HG03354 (cell line): ENCODE measurements at regions not wholly inside any gene's neighbourhood (a gene's known extent, or its start where the extent isn't known, plus 50 kb on each side); places are given as distances from the start of the nearest gene placed in this dataset.

Experiments used
- ATAC-seq: cut with Tn5 transposase; IDR thresholded peaks from one replicate; pipeline ENCODE4 v1.9.1; 2021; ENCODE audit warnings: mild to moderate bottlenecking; ENCODE audit not compliant: unreplicated experiment, poor library complexity, severe bottlenecking

DNA sequence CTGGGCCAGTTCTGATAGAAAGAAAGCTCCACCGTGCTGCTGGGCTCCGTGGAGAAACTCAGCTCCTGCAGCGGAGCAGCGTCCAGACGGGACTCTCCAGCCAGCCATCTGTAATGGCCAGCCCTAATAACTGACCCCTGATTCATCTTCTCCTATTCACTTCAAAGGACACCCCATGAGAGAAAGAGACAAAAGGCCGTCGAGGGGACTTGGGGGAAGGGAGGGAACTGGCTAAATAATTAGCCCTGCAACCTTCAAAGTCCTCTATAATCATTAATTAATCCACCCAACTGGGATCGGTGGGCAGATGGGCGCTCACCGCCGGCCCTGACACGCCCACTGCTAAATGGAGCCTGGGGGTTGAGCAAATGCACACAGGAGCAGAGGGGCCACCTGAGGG lies 512.4 kb downstream of the CD83 start:
- no peak for ATAC-seq

DNA sequence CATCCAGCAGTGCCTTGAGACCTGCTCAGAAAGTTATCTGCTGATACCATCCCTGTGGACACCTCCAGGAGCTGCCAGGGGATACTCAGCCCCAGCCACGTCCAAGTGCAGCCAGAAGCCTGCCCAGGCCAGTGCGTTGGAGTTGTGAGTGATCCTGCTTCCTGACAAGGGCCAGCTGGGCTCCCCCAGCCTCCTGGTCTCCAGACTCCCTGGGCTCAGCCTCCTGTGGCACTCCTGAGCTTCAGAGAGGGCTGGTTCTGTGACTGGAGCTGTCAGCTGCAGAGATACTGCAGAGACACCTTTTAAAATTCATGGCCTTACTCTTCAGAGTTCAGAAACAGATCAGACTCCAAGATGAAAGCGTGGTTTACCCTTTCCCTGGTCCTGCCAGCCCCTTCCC lies 515.9 kb downstream of the CD83 start:
- no peak for ATAC-seq

DNA sequence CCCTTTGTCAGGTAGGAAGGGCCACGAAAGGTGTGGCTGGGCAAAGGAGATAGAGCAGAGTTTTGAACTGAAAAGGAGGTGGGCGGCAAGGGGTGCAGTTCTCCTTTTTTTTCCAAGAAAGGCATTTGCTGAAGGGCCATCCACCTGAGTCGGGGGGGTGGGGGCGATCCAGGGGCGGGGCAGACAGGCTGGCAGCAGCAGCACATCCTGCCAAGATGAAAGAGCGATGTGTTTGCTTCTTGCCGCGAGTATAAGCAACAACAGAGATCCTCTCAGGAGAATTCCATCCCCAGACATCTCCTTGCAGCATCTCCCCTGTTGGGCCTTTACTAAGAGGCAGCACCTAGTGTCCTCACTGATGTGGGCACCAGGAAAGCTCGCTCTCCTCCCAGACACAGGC lies 516.5 kb downstream of the CD83 start:
- no peak for ATAC-seq

GRCh38 chr6:14635195-14635594 lies 517.6 kb downstream of the CD83 start:
- ATAC-seq = no peak

DNA sequence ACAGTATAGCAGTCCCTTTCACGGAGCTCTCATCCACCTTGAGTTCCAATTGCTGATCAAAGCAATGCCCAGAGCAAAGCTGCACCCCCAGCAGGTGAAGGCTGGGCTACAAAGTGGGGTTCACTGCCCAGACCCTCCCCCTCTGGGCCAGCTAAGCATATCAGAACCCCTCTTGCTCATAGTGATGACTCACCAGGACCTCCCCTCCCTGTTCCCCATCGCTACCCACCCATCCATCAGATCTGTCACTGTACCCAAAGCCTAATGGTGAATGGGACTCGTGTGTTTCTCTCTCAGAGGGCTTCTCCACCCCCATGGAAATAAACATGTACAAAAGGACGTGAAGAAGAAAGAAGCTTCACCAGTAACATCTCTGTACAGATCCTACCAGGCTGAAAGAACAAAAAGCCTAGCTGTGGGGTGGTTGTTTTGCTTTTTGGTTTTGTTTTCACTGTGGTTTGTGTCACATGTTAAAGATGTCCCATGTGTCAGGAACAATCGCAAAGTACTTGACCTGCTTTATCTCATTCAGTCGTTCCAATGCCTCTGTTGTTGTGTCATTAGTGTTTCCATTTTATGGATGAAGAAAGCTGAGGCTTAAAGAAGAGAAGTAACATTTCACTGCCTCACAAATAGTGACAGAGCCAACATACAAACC lies 518.5 kb downstream of the CD83 start:
- ATAC-seq = peak; percentile 57

DNA sequence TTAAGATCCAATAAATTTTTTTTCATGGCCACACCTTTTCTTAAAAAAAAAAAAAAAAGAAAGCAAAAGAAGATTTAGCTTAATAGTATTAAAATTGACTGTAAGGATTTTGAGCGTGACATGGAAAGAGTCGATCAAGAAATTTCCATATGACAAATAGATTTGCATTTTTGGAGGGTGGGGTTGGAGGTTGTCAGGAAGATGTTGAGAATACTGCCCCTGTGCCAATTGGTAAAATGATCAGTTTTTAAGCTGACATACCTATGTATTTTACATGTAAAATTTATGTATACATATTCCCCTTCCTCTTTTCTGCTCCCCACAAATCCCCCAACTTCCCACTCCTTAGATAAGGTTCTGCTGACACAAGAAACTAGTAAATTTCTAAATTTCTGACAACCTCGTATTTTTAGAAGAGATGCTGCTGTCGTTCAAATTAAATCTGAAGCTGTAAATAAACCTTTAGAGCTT lies 520.9 kb downstream of the CD83 start:
- no peak for ATAC-seq

- peak; percentile 56 for ATAC-seq
Observed at GRCh38 chr6:14638906-14639761, 521.6 kb downstream of the CD83 start.

GRCh38 chr6:14639983-14640599 lies 522.5 kb downstream of the CD83 start:
- no peak for ATAC-seq

DNA sequence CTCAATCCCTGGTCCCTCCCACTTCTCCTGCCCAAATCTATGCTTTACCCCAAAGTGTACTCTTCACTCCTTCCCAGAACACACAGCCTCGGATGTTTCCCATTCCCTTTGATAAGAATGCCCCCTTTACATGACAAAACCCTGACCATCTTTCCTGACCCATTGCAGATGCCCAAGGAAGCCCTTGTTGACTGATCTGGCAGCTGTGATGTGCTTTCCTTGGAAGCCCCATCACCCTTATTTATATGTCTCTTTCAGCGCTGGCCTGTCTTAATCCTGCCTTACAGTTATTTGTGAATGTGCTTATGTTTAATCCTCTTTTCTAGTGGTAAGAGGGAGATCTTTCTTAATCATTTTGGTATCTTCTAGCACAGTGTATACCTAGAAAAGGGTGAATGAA lies 523.1 kb downstream of the CD83 start:
- ATAC-seq = no peak

- ATAC-seq = no peak
Observed at GRCh38 chr6:14641423-14642135, 524.0 kb downstream of the CD83 start.

DNA sequence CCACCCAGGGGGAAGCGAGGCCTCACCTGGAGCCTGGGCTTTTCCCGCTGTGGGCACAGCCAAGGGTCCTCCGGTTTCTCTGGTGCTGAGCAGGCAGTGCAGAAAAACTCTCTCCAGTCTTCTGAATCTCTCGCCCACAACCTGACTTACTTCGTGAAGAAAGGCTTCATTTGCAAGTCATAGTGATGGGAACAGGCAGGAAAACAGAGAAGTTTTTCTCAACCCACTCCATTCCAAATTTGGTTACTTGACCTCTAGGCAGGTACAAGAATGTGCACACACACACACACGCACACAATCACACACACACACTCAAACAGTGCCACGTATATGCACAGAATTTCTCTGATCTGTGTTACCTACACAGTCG lies 524.5 kb downstream of the CD83 start:
- no peak for ATAC-seq

GRCh38 chr6:14642842-14643241 lies 525.3 kb downstream of the CD83 start:
- no peak for ATAC-seq

GRCh38 chr6:14644381-14644780 lies 526.8 kb downstream of the CD83 start:
- no peak for ATAC-seq

GRCh38 chr6:14645221-14645620 lies 527.6 kb downstream of the CD83 start:
- ATAC-seq = no peak

DNA sequence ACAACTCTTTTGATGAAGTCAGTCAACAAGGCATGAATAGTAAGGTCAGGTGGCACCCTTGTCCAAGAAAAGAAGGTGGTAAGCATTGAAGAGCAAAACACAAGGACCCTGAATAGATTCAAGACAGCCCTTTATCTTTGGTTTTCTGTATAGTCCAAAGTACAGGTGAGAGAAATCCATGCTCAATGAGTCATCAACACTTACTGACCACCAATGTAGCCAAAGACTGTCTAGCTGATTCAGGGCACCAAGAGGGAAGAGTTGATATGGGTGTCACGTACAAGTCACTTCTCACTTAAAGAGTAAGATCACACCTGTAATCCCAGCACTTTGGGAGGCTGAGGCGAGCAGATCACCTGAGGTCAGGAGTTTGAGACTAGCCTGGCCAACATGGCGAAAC lies 528.3 kb downstream of the CD83 start:
- ATAC-seq = no peak

- ATAC-seq = no peak
Observed at GRCh38 chr6:14646371-14646770, 528.8 kb downstream of the CD83 start.

DNA sequence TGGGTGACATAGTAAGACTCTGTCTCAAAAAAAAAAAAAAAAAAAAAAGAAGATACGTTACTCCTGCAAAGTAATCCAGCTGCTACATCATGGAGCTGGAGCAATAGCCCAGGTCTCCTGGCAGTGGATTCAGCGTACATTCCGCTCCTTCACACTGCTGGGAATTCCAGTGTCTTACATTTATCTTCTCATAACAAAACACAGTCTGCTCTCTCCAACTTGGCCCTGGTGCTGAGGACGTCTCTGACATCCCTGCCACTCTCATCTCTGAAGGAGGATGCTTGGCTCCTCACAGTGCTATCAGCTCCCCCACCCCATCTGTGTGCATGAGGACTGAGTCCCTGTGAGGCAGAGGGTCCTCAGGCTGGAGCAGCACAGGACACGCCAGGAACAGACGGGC lies 529.8 kb downstream of the CD83 start:
- no peak for ATAC-seq

DNA sequence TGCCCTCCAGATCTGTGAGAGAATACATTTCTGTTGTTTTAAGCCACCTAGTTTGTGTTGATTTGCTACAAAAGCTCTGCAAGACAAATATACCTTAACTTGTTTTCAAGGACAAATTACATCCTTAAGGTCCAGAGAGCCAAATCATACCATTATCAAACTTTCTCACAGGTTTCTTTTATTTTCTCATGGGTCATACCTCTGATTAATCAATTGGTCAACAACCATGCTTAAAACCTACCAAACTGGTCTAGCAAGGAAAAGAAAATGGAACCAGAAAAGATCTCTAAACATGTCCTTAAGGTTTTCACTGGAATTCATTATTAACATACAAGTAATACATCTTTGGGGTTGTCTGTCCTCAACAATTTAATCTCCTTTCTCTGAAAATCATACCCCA lies 535.0 kb downstream of the CD83 start:
- ATAC-seq = no peak

- ATAC-seq = no peak
Observed at GRCh38 chr6:14655201-14656061, 537.9 kb downstream of the CD83 start.
